ENCODE measurements at regions not wholly inside any gene's neighbourhood (a gene's known extent, or its start where the extent isn't known, plus 50 kb on each side); places are given as distances from the start of the nearest gene placed in this dataset.
"Not testable (repeated sequence)": the region's sequence is repeated elsewhere in the genome, so short reads cannot be mapped to it uniquely, and the experiment has no call there.

DNA sequence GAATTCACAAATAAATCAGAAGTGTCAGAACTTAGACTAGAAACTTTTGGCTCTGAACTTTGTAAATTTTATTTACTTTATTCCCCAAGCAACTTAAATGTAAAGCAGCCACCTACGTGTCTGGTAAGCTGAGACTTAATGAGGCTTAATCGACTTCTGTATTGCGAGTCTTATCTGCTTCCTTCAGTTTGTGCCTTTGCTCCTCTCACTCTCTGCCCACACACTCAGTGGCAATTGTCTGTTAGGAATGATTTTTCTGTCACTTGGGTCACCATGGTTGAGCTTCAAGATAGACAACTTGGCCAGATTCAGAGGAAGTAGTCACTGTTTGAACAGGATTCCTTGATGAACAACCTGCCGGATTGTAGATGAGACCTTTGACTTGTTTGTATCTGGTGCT, 691.4 kb upstream of the FSHR start:
- WGBS = 53% methylated on average over 4 of the region's 4 CpGs

DNA sequence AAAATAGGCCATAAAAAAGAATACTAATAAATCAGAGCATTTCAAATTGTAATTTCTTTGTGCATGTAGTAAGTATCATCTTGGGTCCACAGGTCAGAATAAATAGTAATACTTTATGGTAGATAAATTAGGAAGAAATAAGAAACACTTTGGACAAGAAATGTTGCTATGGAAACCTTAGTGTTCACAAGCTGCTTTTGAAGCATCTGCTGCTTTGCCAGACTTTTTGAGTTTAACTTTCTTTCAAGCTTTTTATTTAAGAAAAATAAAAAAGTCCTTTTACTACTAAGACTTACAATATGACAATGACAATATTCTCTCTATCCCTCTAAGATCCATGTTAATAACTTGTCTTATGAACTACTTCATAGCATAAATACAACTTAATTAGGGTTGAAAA, 690.7 kb upstream of the FSHR start:
- no peaks in the 10 kb centered on the region for H3K36me3 ChIP-seq
- no peak for TF ChIP-seq POLR2AphosphoS5 (IDR thresholded peaks at IDR 0.05)
- TF ChIP-seq, protein P1, sequence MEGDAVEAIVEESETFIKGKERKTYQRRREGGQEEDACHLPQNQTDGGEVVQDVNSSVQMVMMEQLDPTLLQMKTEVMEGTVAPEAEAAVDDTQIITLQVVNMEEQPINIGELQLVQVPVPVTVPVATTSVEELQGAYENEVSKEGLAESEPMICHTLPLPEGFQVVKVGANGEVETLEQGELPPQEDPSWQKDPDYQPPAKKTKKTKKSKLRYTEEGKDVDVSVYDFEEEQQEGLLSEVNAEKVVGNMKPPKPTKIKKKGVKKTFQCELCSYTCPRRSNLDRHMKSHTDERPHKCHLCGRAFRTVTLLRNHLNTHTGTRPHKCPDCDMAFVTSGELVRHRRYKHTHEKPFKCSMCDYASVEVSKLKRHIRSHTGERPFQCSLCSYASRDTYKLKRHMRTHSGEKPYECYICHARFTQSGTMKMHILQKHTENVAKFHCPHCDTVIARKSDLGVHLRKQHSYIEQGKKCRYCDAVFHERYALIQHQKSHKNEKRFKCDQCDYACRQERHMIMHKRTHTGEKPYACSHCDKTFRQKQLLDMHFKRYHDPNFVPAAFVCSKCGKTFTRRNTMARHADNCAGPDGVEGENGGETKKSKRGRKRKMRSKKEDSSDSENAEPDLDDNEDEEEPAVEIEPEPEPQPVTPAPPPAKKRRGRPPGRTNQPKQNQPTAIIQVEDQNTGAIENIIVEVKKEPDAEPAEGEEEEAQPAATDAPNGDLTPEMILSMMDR (IDR thresholded peaks at IDR 0.05) = no peak
- no peak for TF ChIP-seq POLR2A (IDR thresholded peaks at IDR 0.05)
- H3K4me1 ChIP-seq (replicated peaks) = no peaks in the 10 kb centered on the region
- H3K9me3 ChIP-seq = no peaks in the 10 kb centered on the region
- intact Hi-C loops (cut with DNase I) = no loop called here
- H3K27ac ChIP-seq = no peak overlapping the region
- H3K4me3 ChIP-seq = no peak overlapping the region
- DNase-seq (ENCODE audit: low spot score) = no peak
- no peaks in the 10 kb centered on the region for H3K27me3 ChIP-seq (replicated peaks; ENCODE audit: insufficient read depth)

More for the DNA sequence above, 691.4 kb upstream of the FSHR start:
- Histone ChIP-seq H3K27ac (no peak overlapping the region), H3K27me3 (replicated peaks; ENCODE audit: insufficient read depth) (no peaks in the 10 kb centered on the region), H3K4me3 (no peak overlapping the region), H3K36me3 (no peaks in the 10 kb centered on the region), H3K9me3 (no peaks in the 10 kb centered on the region), H3K4me1 (replicated peaks) (no peaks in the 10 kb centered on the region)
- intact Hi-C loops (cut with DNase I) = no loop called here
- no peak for DNase-seq (ENCODE audit: low spot score)
- TF ChIP-seq, protein P1 (IDR thresholded peaks at IDR 0.05) = no peak
- TF ChIP-seq POLR2A (IDR thresholded peaks at IDR 0.05) (no peak), POLR2AphosphoS5 (IDR thresholded peaks at IDR 0.05) (no peak)

DNA sequence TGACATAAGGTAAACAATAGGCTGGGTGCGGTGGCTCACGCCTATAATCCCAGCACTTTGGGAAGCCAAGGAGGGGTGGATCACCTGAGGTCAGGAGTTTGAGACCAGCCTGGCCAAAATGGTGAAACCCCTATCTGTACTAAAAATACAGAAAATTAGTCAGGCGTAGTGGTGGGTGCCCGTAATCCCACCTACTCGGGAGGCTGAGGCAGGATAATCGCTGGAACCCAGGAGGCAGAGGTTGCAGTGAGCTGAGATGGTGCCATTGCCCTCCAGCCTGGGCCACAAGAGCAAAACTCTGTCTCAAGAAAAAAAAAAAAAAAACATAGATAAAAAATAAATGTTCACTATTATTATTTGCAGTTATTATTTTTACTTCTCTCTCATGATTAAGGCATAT, 689.8 kb upstream of the FSHR start:
- DNase-seq (ENCODE audit: low spot score); H3K27me3 ChIP-seq (replicated peaks; ENCODE audit: insufficient read depth); H3K9me3 ChIP-seq; H3K27ac ChIP-seq; intact Hi-C loops (cut with DNase I); H3K36me3 ChIP-seq; H3K4me1 ChIP-seq (replicated peaks); H3K4me3 ChIP-seq: not testable (repeated sequence)
- WGBS = 94% methylated on average over 6 of the region's 6 CpGs

DNA sequence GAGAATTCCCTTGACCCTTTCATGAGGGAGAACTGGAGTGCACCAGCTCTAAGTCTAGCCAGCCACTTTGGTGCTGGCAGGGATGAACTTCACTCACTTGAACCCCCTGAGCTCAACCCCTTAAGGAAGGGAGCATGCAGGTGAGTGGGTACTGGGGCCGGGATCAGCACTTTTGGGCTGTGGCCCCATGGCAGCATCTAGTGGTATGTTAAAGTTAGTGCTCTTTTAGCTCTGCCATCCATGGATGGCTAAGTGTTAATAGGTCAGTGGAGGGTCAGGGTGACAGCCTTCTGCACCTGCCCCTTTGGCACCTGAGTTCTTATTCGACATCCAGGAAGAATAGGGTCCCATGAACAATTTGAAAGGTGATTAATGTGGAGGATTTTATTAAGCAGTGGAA, 689.0 kb upstream of the FSHR start:
- TF ChIP-seq POLR2A (IDR thresholded peaks at IDR 0.05) (no peak), POLR2AphosphoS5 (IDR thresholded peaks at IDR 0.05) (no peak)
- TF ChIP-seq, protein P1 (IDR thresholded peaks at IDR 0.05) = no peak
- no peak for DNase-seq (ENCODE audit: low spot score)
- H3K27ac ChIP-seq = no peak overlapping the region
- H3K36me3 ChIP-seq = no peaks in the 10 kb centered on the region
- H3K27me3 ChIP-seq (replicated peaks; ENCODE audit: insufficient read depth) = no peaks in the 10 kb centered on the region
- H3K9me3 ChIP-seq = no peaks in the 10 kb centered on the region
- H3K4me1 ChIP-seq (replicated peaks) = no peaks in the 10 kb centered on the region
- no peak overlapping the region for H3K4me3 ChIP-seq
- 87% methylated on average over 2 of the region's 2 CpGs for WGBS
- intact Hi-C loops (cut with DNase I) = no loop called here

DNA sequence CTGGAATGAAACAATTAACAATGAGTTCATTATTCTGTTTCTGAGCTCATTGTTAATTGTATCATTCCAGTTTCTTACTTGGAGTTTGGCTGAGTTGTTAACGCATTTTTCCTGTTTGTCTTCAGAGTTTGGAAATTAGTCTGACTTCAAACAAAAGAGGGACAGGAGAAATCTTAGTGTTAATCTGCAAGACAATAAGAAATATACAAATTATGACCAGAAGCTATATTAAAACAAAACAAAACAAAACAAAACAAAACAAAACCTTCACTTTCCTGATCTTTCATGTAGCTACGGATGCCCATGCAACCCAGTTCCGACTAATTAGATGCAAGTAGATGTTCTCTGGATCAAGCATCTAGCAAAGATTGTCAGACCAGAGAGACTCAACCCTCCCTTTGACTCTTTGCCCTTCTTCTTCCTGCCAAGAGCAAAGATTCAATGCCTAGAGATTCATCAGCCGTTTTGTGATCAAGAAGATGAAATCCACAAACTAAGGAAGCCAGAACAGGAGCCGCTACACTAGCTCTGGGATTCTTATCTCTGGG, 686.2 kb upstream of the FSHR start:
- intact Hi-C loops (cut with DNase I) = no loop called here
- Histone ChIP-seq H3K36me3 (no peaks in the 10 kb centered on the region), H3K4me3 (no peak overlapping the region), H3K27me3 (replicated peaks; ENCODE audit: insufficient read depth) (no peaks in the 10 kb centered on the region), H3K4me1 (replicated peaks) (no peaks in the 10 kb centered on the region), H3K27ac (no peak overlapping the region), H3K9me3 (no peaks in the 10 kb centered on the region)
- 73% methylated on average over 5 of the region's 5 CpGs for WGBS
- DNase-seq (ENCODE audit: low spot score) = no peak
- TF ChIP-seq POLR2A (IDR thresholded peaks at IDR 0.05) = no peak
- no peak for TF ChIP-seq POLR2AphosphoS5 (IDR thresholded peaks at IDR 0.05)
- TF ChIP-seq, protein P1 (IDR thresholded peaks at IDR 0.05) = no peak
